IMR-90 (cell line): ENCODE measurements at regions not wholly inside any gene's neighbourhood (a gene's known extent, or its start where the extent isn't known, plus 50 kb on each side); places are given as distances from the start of the nearest gene placed in this dataset.

Experiments
- ATAC-seq: fragments of 200-7000 bp; cut with Tn5 transposase; 2 replicates; pipeline ENCODE4 v1.9.1; 2020; ENCODE audit warnings: low read depth, mild to moderate bottlenecking, moderate library complexity
- BruUV-seq: library from RNA; stranded (reverse); fragments of 400-500 nt; replicated peaks from 2 replicates; lab custom pipeline; 2021; lab: Mats Ljungman, UMichigan
- CTCF ChIA-PET: fragments of 300-600 bp; formaldehyde crosslinking; extraction: SDS; loops from one replicate; lab custom pipeline; 2021; ENCODE audit warnings: antibody characterized with exemption; lab: Yijun Ruan, JAX
- POLR2A ChIA-PET: fragments of 300-600 bp; sonication (Branson Sonifier 250); formaldehyde crosslinking; loops from one replicate; lab custom pipeline; 2022; ENCODE audit warnings: antibody characterized with exemption; ENCODE audit not compliant: unreplicated experiment; lab: Charles Lee
- DNase-seq: peaks from one replicate; pipeline ENCODE4 v3.0.0; 2013
- H2AFZ ChIP-seq: replicated peaks from 2 replicates; pipeline ENCODE3; 2013; ENCODE audit warnings: low read length, mild to moderate bottlenecking; ENCODE audit not compliant: poor library complexity
- H2AK5ac ChIP-seq: 2 replicates; pipeline ENCODE4 v1.6.1; 2013; ENCODE audit warnings: low read depth, low read length, inconsistent platforms
- H2AK9ac ChIP-seq: replicated peaks from 2 replicates; pipeline ENCODE3; 2013; ENCODE audit warnings: mild to moderate bottlenecking, low read depth, low read length, moderate library complexity; ENCODE audit not compliant: poor library complexity
- H2BK120ac ChIP-seq: 2 replicates; pipeline ENCODE4 v1.6.1; 2013; ENCODE audit warnings: low read depth, low read length, inconsistent platforms
- H2BK15ac ChIP-seq: 3 replicates; pipeline ENCODE4 v1.6.1; 2013; ENCODE audit warnings: low read depth, low read length, inconsistent platforms
- H2BK20ac ChIP-seq: 2 replicates; pipeline ENCODE4 v1.6.1; 2013; ENCODE audit warnings: low read depth, mild to moderate bottlenecking, inconsistent platforms, low read length, moderate library complexity
- H2BK5ac ChIP-seq: 2 replicates; pipeline ENCODE4 v1.6.1; 2013; ENCODE audit warnings: mild to moderate bottlenecking, low read depth, low read length, inconsistent platforms; ENCODE audit not compliant: poor library complexity, severe bottlenecking
- H3K14ac ChIP-seq: replicated peaks from 2 replicates; pipeline ENCODE4 v1.6.1; 2013; ENCODE audit warnings: low read depth, low read length, inconsistent platforms
- H3K18ac ChIP-seq: 2 replicates; pipeline ENCODE4 v1.6.1; 2013; ENCODE audit warnings: low read depth, low read length, control low read depth
- H3K23ac ChIP-seq: 2 replicates; pipeline ENCODE4 v1.6.1; 2013; ENCODE audit warnings: low read depth, low read length, inconsistent platforms
- H3K27ac ChIP-seq: 2 replicates; pipeline ENCODE4 v1.5.1; 2013; ENCODE audit warnings: mild to moderate bottlenecking, control low read depth, low read length; ENCODE audit not compliant: insufficient read depth
- H3K27me3 ChIP-seq: 2 replicates; pipeline ENCODE4 v1.6.1; 2013; ENCODE audit warnings: low read length; ENCODE audit not compliant: control insufficient read depth, insufficient read depth
- H3K36me3 ChIP-seq: 2 replicates; pipeline ENCODE4 v1.6.1; 2013; ENCODE audit warnings: low read length, mixed read lengths; ENCODE audit not compliant: control insufficient read depth, insufficient read depth
- H3K4ac ChIP-seq: 2 replicates; pipeline ENCODE4 v1.6.1; 2013; ENCODE audit warnings: low read depth, low read length, inconsistent platforms
- H3K4me1 ChIP-seq: 2 replicates; pipeline ENCODE4 v1.6.1; 2013; ENCODE audit warnings: low read length, mixed read lengths; ENCODE audit not compliant: control insufficient read depth, insufficient read depth
- H3K4me2 ChIP-seq: 2 replicates; pipeline ENCODE4 v1.6.1; 2013; ENCODE audit warnings: low read depth, mild to moderate bottlenecking, control low read depth, low read length, moderate library complexity
- H3K4me3 ChIP-seq: 2 replicates; pipeline ENCODE4 v1.5.1; 2013; ENCODE audit warnings: low read depth, mild to moderate bottlenecking, control low read depth, low read length, moderate library complexity; ENCODE audit not compliant: insufficient read depth
- H3K56ac ChIP-seq: 2 replicates; pipeline ENCODE4 v1.6.1; 2013; ENCODE audit warnings: low read length, inconsistent platforms; ENCODE audit not compliant: insufficient read depth; ENCODE audit errors: extremely low read depth
- H3K79me1 ChIP-seq, 2 experiments: 2 replicates each; pipeline ENCODE4 v1.6.1; 2013; ENCODE audit warnings: low read length in 2 of 2, inconsistent platforms in 1 of 2, low read depth in 1 of 2
- H3K9ac ChIP-seq: 2 replicates; pipeline ENCODE4 v1.6.1; 2013; ENCODE audit warnings: low read depth, low read length, control low read depth
- H3K9me1 ChIP-seq: 2 replicates; pipeline ENCODE4 v1.6.1; 2013; ENCODE audit warnings: low read length, inconsistent platforms; ENCODE audit not compliant: insufficient read depth
- H3K9me3 ChIP-seq: 2 replicates; pipeline ENCODE4 v1.6.1; 2013; ENCODE audit warnings: low read length; ENCODE audit not compliant: control insufficient read depth, insufficient read depth
- H4K20me1 ChIP-seq: 2 replicates; pipeline ENCODE4 v1.6.1; 2013; ENCODE audit warnings: low read length, inconsistent platforms; ENCODE audit not compliant: insufficient read depth
- H4K5ac ChIP-seq: 2 replicates; pipeline ENCODE4 v1.6.1; 2013; ENCODE audit warnings: mild to moderate bottlenecking, low read depth, low read length, control low read depth
- H4K8ac ChIP-seq, 2 experiments: 2 replicates each; pipeline ENCODE4 v1.6.1; 2013; ENCODE audit warnings: low read depth in 2 of 2, low read length in 2 of 2, control low read depth in 1 of 2, inconsistent platforms in 1 of 2
- H4K91ac ChIP-seq: 2 replicates; pipeline ENCODE4 v1.6.1; 2013; ENCODE audit warnings: low read depth, low read length, inconsistent platforms; ENCODE audit not compliant: insufficient read depth
- FOS ChIP-seq: fragments of 150-350 bp; IDR thresholded peaks from 2 replicates; pipeline ENCODE4 v1.6.1; 2016; ENCODE audit warnings: low read depth, low read length
- NFE2L2 ChIP-seq: fragments of 150-350 bp; IDR thresholded peaks from 2 replicates; pipeline ENCODE4 v1.6.1; 2016; ENCODE audit warnings: low read depth, mild to moderate bottlenecking, low read length
- RFX5 ChIP-seq: IDR thresholded peaks from 2 replicates; pipeline ENCODE4 v1.8.0; 2012; ENCODE audit warnings: low read depth, mild to moderate bottlenecking, low read length, moderate library complexity
- SMC3 ChIP-seq: fragments of 150-350 bp; IDR thresholded peaks from 2 replicates; pipeline ENCODE4 v1.6.1; 2016; ENCODE audit warnings: low read depth, mild to moderate bottlenecking, antibody characterized with exemption, low read length, moderate library complexity
- USF2 ChIP-seq: fragments of 150-350 bp; IDR thresholded peaks from 2 replicates; pipeline ENCODE4 v1.6.1; 2017; ENCODE audit warnings: mild to moderate bottlenecking, antibody characterized with exemption, low read length, low read depth
- WGBS, 2 experiments: methylation state at CpG; one replicate each; pipeline versions ENCODE4 v1.1.5 to v1.1.7; 2013; ENCODE audit warnings: missing lambda C conversion rate in 2 of 2; ENCODE audit not compliant: insufficient read length in 1 of 2; ENCODE audit errors: extremely low coverage in 2 of 2; 5-methylcytosine and 5-hydroxymethylcytosine counted together
- dilution Hi-C: fragments of 300-500 bp; cut with HindIII; formaldehyde crosslinking; loops from one replicate; pipeline ENCODE4 v1.14.3; 2018; ENCODE audit warnings: low sequenced_read_pairs; ENCODE audit not compliant: unreplicated experiment
- in situ Hi-C: fragments of 300-500 bp; cut with MboI; formaldehyde crosslinking; loops from 3 replicates; pipeline ENCODE4 v1.14.3; 2019; ENCODE audit warnings: low sequenced_read_pairs, inconsistent platforms, mixed read lengths
- intact Hi-C: fragments of 100-400 bp; cut with micrococcal nuclease; formaldehyde crosslinking; loops from 2 replicates; pipeline ENCODE4 v1.10.0; 2022
- TF ChIP-seq, protein P1 (sequence below): fragments of 150-350 bp; IDR thresholded peaks from 2 replicates; pipeline ENCODE4 v1.6.1; 2016; ENCODE audit warnings: low read depth, mild to moderate bottlenecking, low read length, moderate library complexity, borderline replicate concordance

GRCh38 chr6:145081677-145082076 is 653.6 kb downstream of the EPM2A start:
- Histone ChIP-seq H2AFZ (no peak overlapping the region), H2BK5ac (no peak overlapping the region), H3K4me2 (no peak overlapping the region), H3K79me1 (no peaks in the 10 kb centered on the region), H2AK5ac (no peak overlapping the region), H2BK15ac (no peak overlapping the region), H3K4me1 (no peaks in the 10 kb centered on the region), H3K27ac (no peak overlapping the region), H3K4me3 (no peak overlapping the region), H4K20me1 (no peaks in the 10 kb centered on the region), H3K4ac (no peak overlapping the region), H4K5ac (no peak overlapping the region), H3K9ac (no peak overlapping the region), H3K56ac (no peak overlapping the region), H4K91ac (no peak overlapping the region), H3K14ac (no peak overlapping the region), H3K9me1 (no peaks in the 10 kb centered on the region), H2AK9ac (no peak overlapping the region), H2BK120ac (no peak overlapping the region), H3K27me3 (no peaks in the 10 kb centered on the region), H3K9me3 (no peaks in the 10 kb centered on the region), H4K8ac (no peak overlapping the region), H3K18ac (no peak overlapping the region), H3K36me3 (no peaks in the 10 kb centered on the region), H2BK20ac (no peak overlapping the region), H3K23ac (no peak overlapping the region)
- in situ Hi-C loops (no loop called here), intact Hi-C loops (no loop called here), dilution Hi-C loops (no loop called here)
- no CpG with 5 or more reads among the region's 2 CpGs for WGBS, 2 experiments
- ChIA-PET CTCF (no interaction called here), POLR2A (no interaction called here)
- ATAC-seq (no peak), DNase-seq (no peak)
- TF ChIP-seq USF2 (no peak), NFE2L2 (no peak), SMC3 (no peak), RFX5 (no peak), FOS (no peak)
- TF ChIP-seq, protein P1, sequence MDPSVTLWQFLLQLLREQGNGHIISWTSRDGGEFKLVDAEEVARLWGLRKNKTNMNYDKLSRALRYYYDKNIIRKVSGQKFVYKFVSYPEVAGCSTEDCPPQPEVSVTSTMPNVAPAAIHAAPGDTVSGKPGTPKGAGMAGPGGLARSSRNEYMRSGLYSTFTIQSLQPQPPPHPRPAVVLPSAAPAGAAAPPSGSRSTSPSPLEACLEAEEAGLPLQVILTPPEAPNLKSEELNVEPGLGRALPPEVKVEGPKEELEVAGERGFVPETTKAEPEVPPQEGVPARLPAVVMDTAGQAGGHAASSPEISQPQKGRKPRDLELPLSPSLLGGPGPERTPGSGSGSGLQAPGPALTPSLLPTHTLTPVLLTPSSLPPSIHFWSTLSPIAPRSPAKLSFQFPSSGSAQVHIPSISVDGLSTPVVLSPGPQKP = no peak
- BruUV-seq = no TSS peak
